Fibroblast of the aortic adventitia (primary cell): ENCODE measurements at regions not wholly inside any gene's neighbourhood (a gene's known extent, or its start where the extent isn't known, plus 50 kb on each side); places are given as distances from the start of the nearest gene placed in this dataset.

Source experiments
- DNase-seq: peaks from one replicate; pipeline ENCODE4 v3.0.0-alpha.2; 2010; ENCODE audit warnings: low read depth
- H3K4me3 ChIP-seq: 2 replicates; pipeline ENCODE4 v1.5.1; 2011; ENCODE audit warnings: low read depth, mild to moderate bottlenecking, control low read depth, low read length, moderate library complexity
- TF ChIP-seq, protein P1 (sequence below): IDR thresholded peaks from 2 replicates; pipeline ENCODE4 v1.5.1; 2011; ENCODE audit warnings: mild to moderate bottlenecking, low read length, control low read depth, inconsistent platforms; ENCODE audit not compliant: insufficient read depth

DNA sequence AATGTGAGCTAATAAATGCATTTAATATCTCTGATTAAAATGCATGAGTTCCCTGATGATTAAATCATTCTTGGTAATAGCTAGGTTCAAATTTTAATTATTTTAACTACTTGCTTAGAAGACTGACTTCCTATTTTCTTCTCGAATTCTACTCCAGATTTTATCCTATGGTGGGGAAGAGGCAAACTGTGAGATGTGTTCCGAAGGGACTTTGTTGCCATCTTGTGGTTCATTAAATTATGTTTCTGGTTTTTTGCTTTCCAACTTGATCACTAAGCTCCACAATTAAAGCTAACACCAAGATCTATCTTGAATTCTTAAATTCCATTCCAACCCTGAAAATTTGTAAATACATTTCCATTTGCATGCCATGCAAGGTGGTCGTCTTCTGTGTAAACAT lies 538.4 kb upstream of the PCDH20 start:
- H3K4me3 ChIP-seq: no peak overlapping the region
- TF ChIP-seq, protein P1, sequence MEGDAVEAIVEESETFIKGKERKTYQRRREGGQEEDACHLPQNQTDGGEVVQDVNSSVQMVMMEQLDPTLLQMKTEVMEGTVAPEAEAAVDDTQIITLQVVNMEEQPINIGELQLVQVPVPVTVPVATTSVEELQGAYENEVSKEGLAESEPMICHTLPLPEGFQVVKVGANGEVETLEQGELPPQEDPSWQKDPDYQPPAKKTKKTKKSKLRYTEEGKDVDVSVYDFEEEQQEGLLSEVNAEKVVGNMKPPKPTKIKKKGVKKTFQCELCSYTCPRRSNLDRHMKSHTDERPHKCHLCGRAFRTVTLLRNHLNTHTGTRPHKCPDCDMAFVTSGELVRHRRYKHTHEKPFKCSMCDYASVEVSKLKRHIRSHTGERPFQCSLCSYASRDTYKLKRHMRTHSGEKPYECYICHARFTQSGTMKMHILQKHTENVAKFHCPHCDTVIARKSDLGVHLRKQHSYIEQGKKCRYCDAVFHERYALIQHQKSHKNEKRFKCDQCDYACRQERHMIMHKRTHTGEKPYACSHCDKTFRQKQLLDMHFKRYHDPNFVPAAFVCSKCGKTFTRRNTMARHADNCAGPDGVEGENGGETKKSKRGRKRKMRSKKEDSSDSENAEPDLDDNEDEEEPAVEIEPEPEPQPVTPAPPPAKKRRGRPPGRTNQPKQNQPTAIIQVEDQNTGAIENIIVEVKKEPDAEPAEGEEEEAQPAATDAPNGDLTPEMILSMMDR: no peak
- no peak for DNase-seq

DNA sequence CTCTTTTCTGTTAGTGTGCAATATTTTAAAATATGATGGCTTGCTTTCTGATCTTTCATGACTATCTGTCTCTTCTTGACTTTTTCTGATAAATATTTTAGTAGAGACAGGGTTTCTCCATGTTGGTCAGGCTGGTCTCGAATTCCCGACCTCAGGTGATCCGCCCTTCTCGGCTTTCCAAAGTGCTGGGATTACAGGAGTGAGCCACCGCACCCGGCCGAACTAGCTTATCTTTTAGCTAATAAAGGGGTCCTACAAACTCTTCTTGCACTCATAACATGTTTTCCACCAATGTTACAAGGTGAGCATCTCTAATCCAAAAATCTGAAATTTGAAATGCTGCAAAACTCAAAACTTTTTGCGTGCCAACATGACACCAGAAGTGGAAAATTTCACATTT lies 535.2 kb upstream of the PCDH20 start:
- DNase-seq: no peak
- H3K4me3 ChIP-seq: no peak overlapping the region
- TF ChIP-seq, protein P1: no peak

DNA sequence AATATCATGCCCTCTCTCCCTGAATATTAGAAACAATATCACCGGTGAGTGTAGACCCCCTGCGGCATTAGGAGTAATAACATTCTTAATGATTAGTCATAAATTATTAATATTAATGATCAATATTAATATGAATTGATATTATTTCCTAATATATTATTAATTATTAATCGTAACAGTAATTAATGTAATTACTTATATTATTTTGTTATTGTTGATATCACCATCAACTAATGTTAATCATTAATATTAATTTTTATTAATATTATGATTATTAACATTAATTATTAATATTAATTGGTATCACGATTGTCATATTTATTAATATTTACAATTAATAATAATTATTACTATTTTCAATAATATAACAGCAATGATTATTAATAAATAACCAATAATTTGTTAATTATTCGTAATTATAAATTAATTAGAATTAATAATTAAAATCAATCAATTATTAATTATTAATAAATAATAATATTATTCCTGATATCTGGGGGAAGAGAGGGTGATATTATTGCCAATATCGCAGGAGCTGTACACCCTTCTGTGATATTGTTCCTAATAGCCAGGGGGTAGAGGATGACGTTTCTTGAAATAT lies 528.8 kb upstream of the PCDH20 start:
- H3K4me3 ChIP-seq: no peak overlapping the region
- no peak for DNase-seq
- TF ChIP-seq, protein P1: no peak

DNA sequence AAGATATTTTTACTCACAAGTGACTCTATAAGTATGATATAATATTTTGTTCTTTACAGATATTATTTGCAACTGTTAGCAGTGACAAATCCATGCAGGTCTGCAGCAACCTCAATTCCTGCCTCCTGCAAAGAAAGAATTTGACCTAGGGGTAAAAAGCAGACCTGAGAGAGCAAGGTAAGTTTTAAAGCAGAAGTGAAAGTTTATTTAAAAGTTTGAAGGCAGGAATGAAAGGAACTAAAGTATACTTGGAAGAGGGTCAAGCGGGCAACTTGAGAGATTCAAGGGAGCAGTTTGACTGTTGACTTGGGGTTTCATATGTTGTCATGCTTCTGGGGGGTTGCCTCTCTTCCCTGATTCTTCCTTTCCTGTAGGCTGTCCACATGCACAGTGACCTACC lies 520.1 kb upstream of the PCDH20 start:
- H3K4me3 ChIP-seq: no peak overlapping the region
- DNase-seq: no peak
- TF ChIP-seq, protein P1: no peak

DNA sequence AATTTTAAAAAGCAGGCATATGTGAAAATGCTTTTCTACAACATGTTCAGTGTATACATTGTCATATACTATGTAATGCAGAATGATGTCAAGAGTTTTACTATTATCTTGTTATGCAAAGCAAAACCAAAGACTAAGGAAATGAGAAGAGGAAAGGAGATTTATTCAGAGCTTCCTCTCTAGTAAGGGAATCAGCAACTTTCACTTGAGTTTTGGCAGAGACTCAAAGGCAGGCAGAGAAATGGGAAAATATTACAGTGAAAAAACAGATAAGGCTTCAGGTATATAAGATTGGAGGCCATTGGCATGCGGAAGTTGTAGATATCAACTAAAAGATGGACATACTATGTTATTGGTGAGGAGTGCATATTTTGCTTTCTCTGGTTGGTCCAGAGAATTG lies 512.0 kb upstream of the PCDH20 start:
- no peak overlapping the region for H3K4me3 ChIP-seq
- TF ChIP-seq, protein P1: no peak

DNA sequence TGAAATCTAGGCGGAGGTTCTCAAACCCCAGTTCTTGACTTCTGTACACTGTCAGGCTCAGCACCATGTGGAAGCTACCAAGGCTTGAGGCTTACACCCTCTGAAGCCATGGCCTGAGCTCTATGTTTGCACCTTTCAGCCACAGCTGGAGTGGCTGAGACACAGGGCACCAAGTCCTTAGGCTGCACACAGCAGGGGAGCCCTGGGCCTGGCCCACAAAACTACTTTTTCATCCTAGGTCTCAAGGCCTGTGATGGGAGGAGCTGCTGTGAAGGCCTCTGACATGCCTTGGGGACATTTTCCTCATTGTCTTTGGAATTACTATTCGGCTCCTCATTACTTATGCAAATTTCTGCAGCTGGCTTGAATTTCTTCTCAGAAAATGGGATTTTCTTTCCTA lies 503.2 kb upstream of the PCDH20 start:
- TF ChIP-seq, protein P1: no peak
- no peak for DNase-seq
- no peak overlapping the region for H3K4me3 ChIP-seq

More for the DNA sequence above, 512.0 kb upstream of the PCDH20 start:
- DNase-seq: no peak

DNA sequence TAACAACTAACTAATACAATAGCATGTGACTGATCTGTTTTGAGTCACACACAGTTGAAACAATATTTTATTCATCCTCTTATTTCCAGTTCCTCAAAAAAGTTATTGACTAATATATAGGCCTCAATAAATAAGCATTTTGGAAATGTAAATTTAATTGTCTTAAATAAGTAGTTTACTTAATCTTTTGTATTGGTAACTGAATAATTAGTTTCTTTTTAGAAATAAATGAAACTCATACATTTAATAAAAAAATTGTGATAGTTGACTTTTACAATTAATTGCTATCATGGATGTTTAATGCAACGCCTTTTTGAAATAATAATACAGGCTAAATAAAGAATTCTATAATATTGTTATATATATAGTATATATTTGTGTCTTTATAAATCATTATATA lies 500.8 kb upstream of the PCDH20 start:
- TF ChIP-seq, protein P1: no peak
- DNase-seq: no peak
- no peak overlapping the region for H3K4me3 ChIP-seq
